Ramos (cell line): ENCODE measurements at regions not wholly inside any gene's neighbourhood (a gene's known extent, or its start where the extent isn't known, plus 50 kb on each side); places are given as distances from the start of the nearest gene placed in this dataset.

Experiments
- in situ Hi-C: fragments of 300-500 bp; cut with MboI; formaldehyde crosslinking; loops from one replicate; pipeline ENCODE4 v1.14.3; 2022; ENCODE audit warnings: low sequenced_read_pairs; ENCODE audit not compliant: unreplicated experiment

DNA sequence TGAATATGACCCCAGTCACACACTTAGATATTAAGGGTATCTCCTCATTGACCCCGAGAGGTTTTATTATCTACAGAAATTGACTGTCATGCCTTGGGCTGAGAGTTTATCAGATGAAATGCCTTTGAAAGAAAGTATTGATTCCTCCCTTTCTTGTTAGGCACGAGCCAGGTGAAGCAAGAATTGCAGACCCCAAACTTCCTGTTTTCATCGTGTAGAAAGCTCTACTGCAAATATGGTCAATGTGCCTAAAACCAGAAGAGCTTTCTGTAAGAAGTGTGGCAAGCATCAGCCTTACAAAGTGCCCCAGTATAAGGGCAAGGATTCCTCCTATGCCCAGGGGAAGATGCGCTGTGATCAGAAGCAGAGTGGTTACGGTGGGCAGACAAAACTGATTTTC is 143.9 kb upstream of the FUT8 start:
- in situ Hi-C loops: loop anchor here (25.0 kb wide), 1 partner anchor 694 kb away; no protein-coding TSS in a partner anchor

DNA sequence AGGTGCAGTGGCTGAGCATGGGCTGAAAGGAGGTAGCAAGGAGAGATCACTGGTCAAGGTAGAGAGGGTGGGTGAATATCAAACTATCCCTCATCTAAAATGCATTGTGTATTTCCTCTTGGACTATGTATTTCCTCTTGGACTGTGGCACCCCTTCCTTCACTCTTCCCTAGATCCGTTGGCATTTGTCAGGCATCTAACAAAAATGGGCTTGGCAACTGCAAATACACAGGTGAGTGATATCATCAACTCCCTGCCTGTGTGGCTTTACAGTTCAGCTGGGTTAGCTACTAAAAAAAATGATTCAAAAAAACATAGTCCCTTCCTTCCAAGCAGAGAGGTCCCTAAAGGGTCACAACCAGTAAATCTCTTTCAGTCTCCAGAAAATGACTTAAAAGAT is 142.8 kb upstream of the FUT8 start:
- in situ Hi-C loops: loop anchor here (25.0 kb wide), 1 partner anchor 693 kb away; no protein-coding TSS in a partner anchor

DNA sequence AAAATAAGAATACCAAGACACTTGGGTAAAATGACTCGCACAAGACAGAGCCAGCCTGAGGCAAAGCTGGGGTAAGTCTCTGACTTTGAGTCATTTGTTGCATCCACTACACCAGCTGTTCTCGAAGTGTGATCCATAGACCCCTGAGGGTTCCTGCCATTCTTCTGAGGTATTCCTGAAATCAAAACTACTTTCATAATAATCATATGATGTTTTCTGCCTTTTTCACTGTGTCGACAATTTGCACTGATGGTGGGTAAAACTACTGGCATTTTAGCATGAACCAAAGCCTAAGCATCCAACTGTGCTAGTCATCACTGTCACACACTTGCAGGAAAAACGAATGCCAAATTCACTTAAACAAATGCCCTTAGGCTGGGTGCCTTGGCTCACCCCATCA is 135.5 kb upstream of the FUT8 start:
- in situ Hi-C loops: no loop called here

DNA sequence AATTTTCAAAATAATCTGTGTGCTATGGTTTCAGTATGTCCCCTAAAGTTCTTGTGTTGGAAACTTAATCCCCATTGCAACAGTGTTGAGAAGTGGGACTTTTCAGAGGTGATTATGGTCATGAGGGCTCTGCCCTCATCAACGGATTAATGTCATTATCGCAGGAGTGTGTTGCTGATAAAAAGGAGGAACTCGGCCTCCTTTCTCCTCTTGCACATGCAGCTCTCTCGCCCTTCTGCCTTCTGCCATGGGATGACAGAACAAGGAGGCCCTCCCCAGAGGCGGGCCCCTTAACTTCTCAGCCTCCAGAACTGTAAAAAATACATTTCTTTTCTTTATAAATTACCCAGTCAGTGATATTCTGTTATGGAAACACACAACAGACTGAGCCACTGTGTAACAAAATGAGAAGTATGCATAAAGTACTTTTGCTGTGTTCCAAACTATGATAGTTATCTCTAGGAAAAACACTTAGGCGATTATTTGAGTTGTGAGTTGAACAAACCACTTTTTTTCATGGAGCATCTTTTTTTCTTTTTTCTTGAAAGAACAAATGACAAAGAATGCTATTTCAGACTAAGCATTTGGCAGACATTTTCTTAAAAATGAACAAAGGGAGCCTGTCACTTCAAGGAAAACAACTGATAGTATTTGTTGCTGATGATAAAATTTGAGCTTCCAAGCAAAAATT is 134.8 kb upstream of the FUT8 start:
- in situ Hi-C loops: no loop called here

DNA sequence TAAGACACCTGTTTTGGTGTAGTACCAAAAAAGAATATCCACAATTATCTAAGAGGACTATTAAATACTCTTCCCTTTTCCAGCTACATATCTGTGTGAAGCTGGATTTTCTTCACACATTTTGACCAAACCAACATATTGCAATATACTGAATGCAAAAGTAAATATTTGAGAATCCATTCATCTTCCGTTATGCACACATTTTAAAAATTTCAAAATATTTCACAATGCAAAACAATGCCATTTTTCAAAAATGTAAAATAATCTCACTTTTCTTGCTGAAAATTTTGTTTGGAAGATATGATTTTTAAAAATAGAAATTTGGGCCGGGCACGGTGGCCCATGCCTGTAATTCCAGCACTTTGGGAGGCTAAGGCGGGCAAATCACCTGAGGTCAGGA is 133.9 kb upstream of the FUT8 start:
- in situ Hi-C loops: no loop called here

DNA sequence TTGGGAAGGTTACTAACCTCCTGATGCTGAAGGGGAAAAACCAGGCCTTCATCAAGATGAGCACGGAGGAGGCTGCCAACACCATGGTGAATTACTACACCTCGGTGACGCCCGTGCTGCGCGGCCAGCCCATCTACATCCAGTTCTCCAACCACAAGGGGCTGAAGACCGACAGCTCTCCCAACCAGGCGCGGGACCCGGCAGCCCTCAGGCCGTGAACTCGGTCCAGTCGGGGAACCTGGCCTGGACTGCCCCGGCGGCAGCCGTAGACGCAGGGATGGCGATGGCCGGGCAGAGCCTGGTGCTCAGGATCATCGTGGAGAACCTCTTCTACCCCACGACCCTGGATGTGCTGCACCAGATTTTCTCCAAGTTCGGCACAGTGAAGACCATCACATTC is 133.0 kb upstream of the FUT8 start:
- in situ Hi-C loops: no loop called here

DNA sequence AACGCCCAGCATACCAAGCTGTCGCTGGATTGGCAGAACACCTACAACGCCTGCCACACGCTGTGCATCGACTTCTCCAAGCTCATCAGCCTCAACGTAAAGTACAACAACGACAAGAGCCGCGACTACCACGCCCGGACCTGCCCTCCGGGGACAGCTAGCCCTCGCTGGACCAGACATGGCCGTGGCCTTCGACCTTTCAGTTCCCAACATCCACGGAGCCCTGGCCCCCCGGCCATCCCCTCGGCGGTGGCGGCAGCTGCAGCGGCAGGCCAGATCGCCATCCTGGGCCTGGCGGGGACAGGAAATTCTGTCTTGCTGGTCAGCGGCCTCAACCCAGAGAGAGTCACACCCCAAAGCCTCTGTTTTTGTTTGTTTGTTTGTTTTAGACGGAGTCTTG is 132.6 kb upstream of the FUT8 start:
- in situ Hi-C loops: loop anchor here (10.0 kb wide), 1 partner anchor 545 kb away; no protein-coding TSS in a partner anchor

DNA sequence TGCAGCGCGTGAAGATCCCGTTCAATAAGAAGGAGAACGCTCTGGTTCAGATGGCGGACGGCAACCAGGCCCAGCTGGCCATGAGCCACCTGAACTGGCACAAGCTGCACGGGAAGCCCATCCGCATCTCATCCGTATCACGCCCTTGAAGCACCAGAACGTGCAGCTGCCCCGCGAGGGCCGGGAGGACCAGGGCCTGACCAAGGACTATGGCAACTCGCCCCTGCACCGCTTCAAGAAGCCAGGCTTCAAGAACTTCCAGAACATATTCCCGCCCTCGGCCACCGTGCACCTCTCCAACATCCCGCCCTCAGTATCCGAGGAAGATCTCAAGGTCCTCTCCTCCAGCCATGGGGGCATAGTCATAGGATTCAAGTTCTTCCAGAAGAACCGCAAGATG is 131.9 kb upstream of the FUT8 start:
- in situ Hi-C loops: loop anchor here (10.0 kb wide), 1 partner anchor 544 kb away; no protein-coding TSS in a partner anchor

DNA sequence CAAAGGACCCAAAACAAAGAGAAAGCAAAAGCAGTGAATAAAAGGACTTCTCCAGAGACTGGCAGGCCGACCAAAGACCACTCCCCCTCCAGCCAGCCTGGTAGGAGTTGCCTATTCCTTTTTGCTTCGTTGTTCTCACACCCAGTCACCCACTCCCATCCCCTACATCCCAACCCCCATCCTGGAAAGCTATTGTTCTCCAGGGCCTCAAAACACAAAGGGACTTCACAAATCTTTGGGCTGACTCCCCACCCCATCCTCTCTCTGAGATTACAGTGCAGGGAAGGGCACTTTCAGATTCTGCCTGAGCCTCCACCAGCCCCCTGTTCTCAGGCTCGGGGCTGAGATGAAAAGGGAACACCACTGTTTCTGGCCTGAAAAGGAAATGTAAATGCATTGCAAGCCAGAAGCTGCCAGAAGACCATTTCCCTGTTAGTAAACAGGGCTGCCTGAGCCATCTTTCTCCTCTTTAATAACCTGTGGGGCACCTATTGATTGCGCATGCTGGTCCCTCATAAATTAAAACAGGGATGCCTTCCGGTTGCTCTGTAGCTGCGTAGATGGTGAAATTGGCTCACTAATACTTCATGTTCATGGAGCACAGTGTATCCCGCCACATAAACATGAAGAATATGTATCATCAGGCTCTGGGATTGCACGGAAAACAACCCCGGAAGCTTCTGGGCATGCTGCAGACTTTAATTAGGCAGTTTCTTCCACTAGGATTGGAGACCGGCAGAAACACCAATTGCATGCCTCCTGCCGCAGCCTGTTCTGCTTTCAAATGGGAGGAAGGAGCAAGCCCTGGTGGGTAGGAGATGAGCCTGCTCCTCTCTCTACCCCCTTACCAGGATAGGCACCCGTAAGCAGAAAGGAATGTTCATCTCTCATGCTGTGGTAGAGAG is 130.3 kb upstream of the FUT8 start:
- in situ Hi-C loops: loop anchor here (10.0 kb wide), 1 partner anchor 543 kb away; no protein-coding TSS in a partner anchor

DNA sequence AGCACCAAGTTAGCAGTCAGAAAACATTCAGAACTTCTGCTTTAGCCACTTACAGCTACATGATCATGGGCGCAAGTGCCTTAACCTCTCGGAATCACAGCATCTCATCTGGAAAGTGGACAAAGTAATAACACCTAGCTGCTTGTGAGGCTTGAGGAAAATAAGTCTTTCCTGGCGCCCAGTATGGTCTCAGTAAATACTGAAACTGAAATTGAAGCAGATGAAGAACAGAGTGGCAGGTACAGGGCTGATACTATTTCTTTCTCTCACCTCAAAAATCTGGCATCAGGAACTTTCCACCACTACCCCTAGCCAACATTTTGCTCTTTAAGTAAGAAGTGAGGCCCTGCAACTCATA is 129.7 kb upstream of the FUT8 start:
- in situ Hi-C loops: loop anchor here (10.0 kb wide), 1 partner anchor 542 kb away; no protein-coding TSS in a partner anchor

DNA sequence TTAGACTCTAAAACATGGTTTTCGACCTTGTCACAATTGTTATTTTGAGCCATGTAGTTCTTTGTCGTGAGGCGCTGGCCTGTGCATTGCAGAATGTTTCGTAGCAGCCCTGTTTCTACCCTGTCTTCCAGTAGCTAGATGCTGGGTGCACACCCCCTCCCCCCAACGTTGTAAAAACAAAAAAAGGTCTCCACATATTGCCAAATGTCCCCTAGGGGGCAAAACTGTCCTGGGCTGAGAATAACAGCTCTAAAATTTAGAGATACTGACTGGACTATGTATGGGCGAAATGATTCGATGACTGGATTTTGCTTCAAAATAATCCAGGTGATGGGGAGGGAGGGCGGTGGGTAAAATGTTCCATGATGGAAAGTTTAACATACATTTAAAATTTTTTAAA is 126.1 kb upstream of the FUT8 start:
- in situ Hi-C loops: loop anchor here (5.0 to 10.0 kb wide), 2 partner anchors 76 to 538 kb away; no protein-coding TSS in a partner anchor

DNA sequence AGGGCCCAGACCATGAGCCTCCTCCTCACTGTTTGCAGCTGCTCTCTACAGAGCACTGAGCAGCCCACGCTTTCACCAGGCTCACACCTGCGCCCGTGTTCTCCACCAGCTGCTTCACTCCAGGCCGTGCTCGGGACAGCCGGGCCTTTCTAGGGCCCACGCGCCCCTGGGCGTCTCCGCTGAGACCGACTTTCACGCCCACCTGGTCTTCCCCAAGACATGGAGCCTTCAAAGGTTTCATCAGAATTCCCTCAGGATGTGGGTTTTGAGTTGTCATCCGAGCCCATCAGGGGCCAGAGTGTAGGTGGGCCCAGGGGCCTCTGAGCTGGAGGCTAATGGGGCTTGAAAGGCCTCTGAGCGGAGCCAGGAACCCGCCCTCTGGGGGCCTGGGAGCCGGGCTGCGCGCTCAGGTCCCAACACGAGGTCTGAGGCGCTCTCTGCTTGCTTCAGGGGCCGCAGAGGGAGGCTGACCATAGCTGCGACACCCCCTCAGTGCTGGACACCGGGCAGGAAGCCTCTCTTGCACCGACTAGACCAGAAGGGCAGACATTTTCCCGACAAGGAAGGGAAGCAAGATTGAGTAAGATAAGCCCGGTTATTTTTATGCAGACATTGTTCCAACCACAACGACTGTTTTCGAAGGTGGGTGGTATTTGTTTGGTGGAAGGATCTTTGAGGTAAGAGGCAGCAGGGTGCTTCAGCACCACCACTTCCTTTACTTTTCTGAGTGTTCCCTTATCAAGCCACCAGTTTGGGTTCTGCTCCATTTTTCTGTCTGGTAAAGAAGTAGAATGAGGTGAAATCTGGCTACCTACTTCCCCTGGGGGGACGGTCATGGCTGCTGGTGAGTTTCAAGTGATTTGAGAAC is 125.0 kb upstream of the FUT8 start:
- in situ Hi-C loops: loop anchor here (5.0 to 10.0 kb wide), 2 partner anchors 75 to 537 kb away; no protein-coding TSS in a partner anchor

DNA sequence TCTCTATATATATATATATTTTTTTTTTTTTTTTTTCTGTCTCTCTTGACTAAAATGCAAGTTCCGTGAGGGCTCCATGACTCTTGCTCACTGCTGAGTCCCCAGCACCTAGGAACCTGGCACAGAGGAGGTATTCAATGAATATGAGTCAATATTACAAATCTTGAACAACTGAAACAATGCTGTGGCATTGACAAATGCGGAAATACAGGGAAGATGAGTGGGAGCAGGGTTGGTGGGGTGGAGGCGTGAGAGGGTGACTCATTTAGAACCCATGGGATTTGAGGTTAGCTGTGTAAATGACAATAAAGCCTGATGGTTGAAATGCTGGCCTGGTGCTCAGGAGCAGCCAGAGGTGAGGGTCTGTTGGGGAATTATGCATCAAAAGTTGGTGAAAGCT is 121.7 kb upstream of the FUT8 start:
- in situ Hi-C loops: no loop called here

DNA sequence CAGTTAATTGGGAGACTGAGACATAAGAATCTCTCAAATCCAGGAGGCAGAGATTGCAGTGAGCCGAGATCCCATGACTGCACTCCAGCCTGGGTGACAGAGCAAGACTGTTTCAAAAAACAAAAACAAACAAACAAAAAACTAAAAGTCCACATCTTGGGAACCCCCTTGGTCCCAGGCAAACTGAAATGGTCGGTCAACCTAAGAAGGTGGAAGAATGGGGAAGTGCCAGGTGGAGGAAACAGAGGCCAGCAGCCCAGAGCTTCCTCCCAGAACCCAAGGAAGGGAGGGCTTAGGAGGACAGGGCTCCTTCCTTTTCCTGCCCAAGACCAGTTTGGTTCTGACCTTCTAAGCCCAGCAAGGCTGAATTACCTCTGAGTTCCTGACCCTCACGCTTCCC is 121.0 kb upstream of the FUT8 start:
- in situ Hi-C loops: no loop called here

DNA sequence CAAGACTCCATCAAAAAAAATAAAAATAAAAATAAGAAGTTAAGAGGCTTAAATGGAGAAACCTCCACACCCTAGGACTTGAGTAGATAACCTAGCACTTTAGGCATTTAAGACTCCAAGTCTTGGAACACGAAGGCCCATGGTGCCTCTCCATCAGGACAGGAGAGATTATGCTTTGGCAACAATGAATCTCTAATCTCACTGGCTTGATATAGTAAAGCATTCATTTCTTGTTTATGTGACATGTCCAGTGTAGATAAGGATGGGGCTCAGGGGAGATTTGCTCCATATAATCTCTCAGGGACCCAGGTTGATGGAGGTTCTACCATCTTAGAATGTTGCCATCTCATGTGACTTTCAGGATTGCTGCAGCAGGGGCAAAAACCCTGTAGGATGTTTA is 117.7 kb upstream of the FUT8 start:
- in situ Hi-C loops: no loop called here

DNA sequence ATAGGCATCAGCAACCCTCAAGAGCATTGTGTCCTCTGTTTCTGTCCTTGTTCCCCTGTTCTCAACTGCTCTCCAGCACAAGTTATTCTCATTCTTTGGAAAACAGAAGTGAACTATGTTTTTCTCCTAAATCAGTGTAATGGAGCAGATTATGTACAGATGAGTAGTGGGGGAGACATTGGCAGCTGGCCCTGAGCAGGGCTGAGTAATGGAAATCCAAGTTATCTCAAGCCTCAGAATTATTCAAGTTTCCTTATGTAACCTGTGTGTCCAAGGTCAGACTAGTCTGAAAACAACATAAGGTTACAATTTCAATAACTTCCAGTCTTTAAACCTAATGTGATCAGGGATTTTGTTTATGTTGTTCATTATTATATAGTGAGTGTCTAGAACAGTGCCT is 116.1 kb upstream of the FUT8 start:
- in situ Hi-C loops: no loop called here

DNA sequence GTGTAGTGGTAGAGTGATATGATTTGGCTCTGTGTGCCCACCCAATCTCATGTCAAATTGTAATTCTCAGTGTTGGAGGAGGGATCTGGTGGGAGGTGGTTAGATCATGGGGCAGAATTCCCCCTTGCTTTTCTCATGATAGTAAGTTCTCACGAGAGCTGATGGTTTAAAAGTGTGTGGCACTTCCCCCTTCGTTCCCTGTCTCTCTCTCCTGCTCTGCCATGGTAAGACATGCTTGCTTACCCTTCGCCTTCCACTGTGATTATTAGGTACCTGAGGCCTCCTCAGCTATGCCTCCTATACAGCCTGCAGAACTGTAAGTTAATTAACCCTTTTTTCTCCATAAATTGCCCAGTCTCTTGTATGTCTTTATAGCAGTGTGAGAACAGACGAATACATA is 115.7 kb upstream of the FUT8 start:
- in situ Hi-C loops: no loop called here

DNA sequence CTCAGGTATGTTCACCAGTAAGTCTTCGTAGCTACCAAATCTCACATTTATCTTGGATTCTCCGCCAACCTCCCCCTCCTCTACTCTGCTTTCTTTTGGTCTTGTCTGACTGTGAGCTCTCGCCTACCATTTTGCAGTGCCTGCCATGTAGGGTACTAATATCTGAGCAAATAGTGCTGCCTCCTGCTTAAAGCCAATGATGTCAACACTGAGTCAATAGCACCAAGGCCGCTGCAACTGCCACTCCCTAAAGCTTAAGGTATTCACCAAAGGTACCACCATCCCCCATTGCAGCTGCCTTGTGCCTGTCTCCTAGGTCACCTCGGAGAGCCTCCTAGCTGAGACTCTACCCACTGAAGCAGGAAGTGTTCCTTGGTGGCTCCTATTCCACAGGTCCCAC is 114.8 kb upstream of the FUT8 start:
- in situ Hi-C loops: no loop called here

DNA sequence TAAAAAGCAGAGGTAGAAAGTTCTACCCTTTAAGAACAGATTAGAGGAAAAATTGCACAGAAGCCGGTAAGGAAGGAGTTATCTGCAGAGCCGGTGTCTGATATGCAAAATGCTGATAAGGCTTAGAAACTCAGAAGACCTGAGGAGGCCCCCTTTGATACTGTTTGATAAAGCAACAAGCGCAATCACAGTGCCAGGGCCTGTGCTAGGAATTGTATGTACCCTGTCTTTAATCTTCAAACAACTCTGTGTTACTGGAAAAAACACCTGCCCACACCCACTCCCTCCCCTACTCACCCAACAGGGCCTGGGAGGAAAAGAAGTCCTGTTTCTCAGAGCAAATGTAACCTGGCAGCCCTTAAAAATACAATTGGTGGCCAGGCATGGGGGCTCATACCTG is 112.7 kb upstream of the FUT8 start:
- in situ Hi-C loops: loop anchor here (25.0 kb wide), 1 partner anchor 1438 kb away; the partner anchor contains the start of gene SYNE2

DNA sequence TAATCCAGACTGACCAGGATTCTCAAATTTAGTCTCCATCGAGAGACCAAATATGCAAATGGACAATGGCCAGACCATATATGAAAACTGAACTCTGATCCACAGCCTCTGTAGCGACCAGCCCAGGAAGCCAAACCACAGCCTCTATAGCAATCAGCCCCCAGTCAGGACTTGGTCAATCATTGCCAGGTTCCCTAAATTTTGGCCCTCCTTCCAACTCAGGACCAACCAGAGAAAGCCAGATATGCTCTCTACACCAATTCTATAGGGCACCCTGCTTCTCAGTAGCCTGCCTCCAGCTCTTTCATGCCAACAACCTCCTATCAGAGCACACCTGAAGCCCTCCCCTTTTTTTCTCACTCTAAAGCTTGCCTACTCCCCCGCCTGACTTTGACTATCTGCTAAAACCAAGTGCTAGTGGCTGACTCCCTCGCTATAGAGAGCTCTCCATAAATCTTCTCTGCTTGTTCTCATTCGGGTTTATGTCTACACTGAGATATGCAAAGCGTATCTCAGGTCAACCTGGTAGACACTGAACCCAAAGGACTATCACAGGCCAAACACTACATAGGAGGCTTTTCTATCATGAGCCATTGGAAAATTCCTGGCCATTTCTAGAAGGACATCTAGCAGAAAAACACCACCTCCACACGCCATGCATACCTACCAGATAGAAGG is 110.5 kb upstream of the FUT8 start:
- in situ Hi-C loops: loop anchor here (25.0 kb wide), 1 partner anchor 1440 kb away; the partner anchor contains the start of gene SYNE2
